BLaER1 (cell line): ENCODE measurements at regions not wholly inside any gene's neighbourhood (a gene's known extent, or its start where the extent isn't known, plus 50 kb on each side); places are given as distances from the start of the nearest gene placed in this dataset.

Source experiments
- H3K27ac ChIP-seq: shearing (Covaris generic); formaldehyde crosslinking; 2 replicates; pipeline ENCODE4 v1.8.1; 2022
- H3K27me3 ChIP-seq: shearing (Covaris generic); formaldehyde crosslinking; 2 replicates; pipeline ENCODE4 v1.8.1; 2022
- H3K36me3 ChIP-seq: shearing (Covaris generic); formaldehyde crosslinking; 2 replicates; pipeline ENCODE4 v1.8.1; 2022
- H3K4me1 ChIP-seq: shearing (Covaris generic); formaldehyde crosslinking; 2 replicates; pipeline ENCODE4 v1.8.1; 2022
- H3K4me2 ChIP-seq: shearing (Covaris generic); formaldehyde crosslinking; 2 replicates; pipeline ENCODE4 v1.8.1; 2022
- H3K4me3 ChIP-seq: shearing (Covaris generic); formaldehyde crosslinking; 2 replicates; pipeline ENCODE4 v1.8.1; 2022
- H3K9ac ChIP-seq: shearing (Covaris generic); formaldehyde crosslinking; 2 replicates; pipeline ENCODE4 v1.8.1; 2022
- H3K9me3 ChIP-seq: shearing (Covaris generic); formaldehyde crosslinking; 2 replicates; pipeline ENCODE4 v1.8.1; 2022
- H4K20me1 ChIP-seq: shearing (Covaris generic); formaldehyde crosslinking; 2 replicates; pipeline ENCODE4 v1.8.1; 2022
- Cebpa-rat ChIP-seq: shearing (Covaris generic); IDR thresholded peaks from 2 replicates; pipeline ENCODE4 v1.8.1; 2022

GRCh38 chr7:26563406-26563805 is 271.7 kb downstream of the SNX10 start:
- no peak overlapping the region for H3K4me2 ChIP-seq
- TF ChIP-seq Cebpa-rat: no peak
- H3K9me3 ChIP-seq: 0 out of 2 replicates have a peak, but pooled peaks cover 3% of the 10 kb centered on the region
- no peaks in the 10 kb centered on the region for H3K27me3 ChIP-seq
- no peaks in the 10 kb centered on the region for H3K36me3 ChIP-seq
- no peak overlapping the region for H3K9ac ChIP-seq
- no peaks in the 10 kb centered on the region for H4K20me1 ChIP-seq
- no peak overlapping the region for H3K27ac ChIP-seq
- no peak overlapping the region for H3K4me3 ChIP-seq
- H3K4me1 ChIP-seq: no peaks in the 10 kb centered on the region

DNA sequence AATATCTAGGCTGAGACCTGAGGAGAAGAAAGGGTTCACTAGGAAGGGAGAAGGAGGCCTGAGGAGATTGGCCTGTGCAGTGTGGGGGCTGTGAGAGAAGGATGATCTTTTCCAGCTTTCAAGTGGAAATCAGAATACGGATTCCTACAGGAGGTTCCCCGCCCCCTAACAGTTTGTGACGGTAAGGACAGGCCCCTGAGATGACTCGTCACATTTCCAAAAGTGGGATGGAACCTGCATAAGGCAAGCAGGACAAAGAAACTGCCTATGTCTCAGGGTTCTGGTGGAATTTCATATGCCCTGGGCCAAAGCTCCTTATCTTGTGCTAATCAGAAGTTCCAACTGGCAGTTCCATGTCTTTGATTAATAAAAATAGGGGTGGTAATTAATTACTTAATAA is 275.6 kb downstream of the SNX10 start:
- TF ChIP-seq Cebpa-rat: no peak
- H3K9ac ChIP-seq: no peak overlapping the region
- no peaks in the 10 kb centered on the region for H3K36me3 ChIP-seq
- no peaks in the 10 kb centered on the region for H3K4me1 ChIP-seq
- no peak overlapping the region for H3K4me2 ChIP-seq
- no peaks in the 10 kb centered on the region for H3K27me3 ChIP-seq
- no peaks in the 10 kb centered on the region for H4K20me1 ChIP-seq
- H3K9me3 ChIP-seq: 0 out of 2 replicates have a peak, but pooled peaks cover 3% of the 10 kb centered on the region
- no peak overlapping the region for H3K4me3 ChIP-seq
- no peak overlapping the region for H3K27ac ChIP-seq

- no peak overlapping the region for H3K9ac ChIP-seq
- H3K9me3 ChIP-seq: no peaks in the 10 kb centered on the region
- no peaks in the 10 kb centered on the region for H3K36me3 ChIP-seq
- no peak overlapping the region for H3K27ac ChIP-seq
- H3K27me3 ChIP-seq: no peaks in the 10 kb centered on the region
- no peak for TF ChIP-seq Cebpa-rat
- no peak overlapping the region for H3K4me3 ChIP-seq
- H4K20me1 ChIP-seq: no peaks in the 10 kb centered on the region
- no peaks in the 10 kb centered on the region for H3K4me1 ChIP-seq
- H3K4me2 ChIP-seq: no peak overlapping the region
Observed at GRCh38 chr7:26574476-26574875, 282.8 kb downstream of the SNX10 start.

DNA sequence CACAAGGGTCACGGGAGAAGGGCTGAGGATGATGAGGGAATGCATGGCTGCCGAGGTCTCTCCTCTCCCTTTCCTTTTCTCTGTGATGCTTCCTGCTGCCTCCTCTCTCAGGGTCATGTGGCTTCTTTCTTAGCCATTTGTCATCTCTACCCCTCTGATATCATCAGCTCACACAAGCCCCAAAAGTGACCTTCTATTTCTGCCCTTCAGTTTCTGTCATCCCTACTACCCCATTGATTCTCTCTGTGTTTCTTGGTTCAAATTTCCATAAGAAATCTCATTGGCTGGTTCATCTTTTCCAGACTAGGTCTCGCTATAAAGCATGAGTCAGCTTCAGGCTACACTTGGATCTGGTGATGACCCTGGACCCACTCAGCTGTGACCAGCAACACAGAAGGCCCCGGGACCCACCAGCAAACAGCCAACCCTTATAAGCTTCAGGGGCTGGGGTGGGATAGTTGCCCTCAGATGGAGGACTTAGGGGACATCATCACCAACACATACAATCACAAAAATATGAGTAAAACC is 284.3 kb downstream of the SKAP2 start:
- Histone ChIP-seq H3K27ac (no peak overlapping the region), H3K9ac (no peak overlapping the region), H3K4me3 (no peak overlapping the region), H4K20me1 (no peaks in the 10 kb centered on the region), H3K27me3 (no peaks in the 10 kb centered on the region), H3K4me2 (no peak overlapping the region), H3K9me3 (no peaks in the 10 kb centered on the region), H3K4me1 (no peaks in the 10 kb centered on the region), H3K36me3 (no peaks in the 10 kb centered on the region)
- TF ChIP-seq Cebpa-rat: no peak

DNA sequence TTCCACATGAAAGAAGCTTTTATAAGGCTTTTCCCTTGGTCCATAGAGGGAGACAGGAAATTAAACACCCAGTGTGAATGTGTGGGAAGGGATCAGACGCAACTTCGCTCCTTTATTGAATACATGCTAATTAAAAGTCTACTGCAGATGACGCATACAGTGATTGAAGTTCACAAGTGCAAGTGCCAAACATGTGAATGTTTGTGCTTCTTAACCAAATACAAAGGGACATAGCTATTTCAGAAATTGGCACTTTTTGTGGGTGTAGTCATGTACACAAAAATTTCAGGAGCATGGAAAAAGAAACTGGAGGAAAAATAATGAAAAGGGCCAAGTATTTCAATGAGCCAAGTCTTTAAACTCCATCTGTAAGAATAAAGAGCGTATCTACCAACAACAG is 283.7 kb downstream of the SKAP2 start:
- H3K9ac ChIP-seq: no peak overlapping the region
- no peak overlapping the region for H3K27ac ChIP-seq
- no peak for TF ChIP-seq Cebpa-rat
- no peaks in the 10 kb centered on the region for H3K4me1 ChIP-seq
- H3K4me3 ChIP-seq: no peak overlapping the region
- H4K20me1 ChIP-seq: no peaks in the 10 kb centered on the region
- no peaks in the 10 kb centered on the region for H3K27me3 ChIP-seq
- H3K36me3 ChIP-seq: no peaks in the 10 kb centered on the region
- H3K4me2 ChIP-seq: no peak overlapping the region
- H3K9me3 ChIP-seq: no peaks in the 10 kb centered on the region

GRCh38 chr7:26583094-26583648 is 281.2 kb downstream of the SKAP2 start:
- no peaks in the 10 kb centered on the region for H4K20me1 ChIP-seq
- H3K4me1 ChIP-seq: peaks cover 12% of the 10 kb centered on the region
- H3K36me3 ChIP-seq: no peaks in the 10 kb centered on the region
- no peak for TF ChIP-seq Cebpa-rat
- no peaks in the 10 kb centered on the region for H3K9me3 ChIP-seq
- H3K9ac ChIP-seq: no peak overlapping the region
- no peak overlapping the region for H3K4me2 ChIP-seq
- H3K4me3 ChIP-seq: no peak overlapping the region
- no peak overlapping the region for H3K27ac ChIP-seq
- no peaks in the 10 kb centered on the region for H3K27me3 ChIP-seq

DNA sequence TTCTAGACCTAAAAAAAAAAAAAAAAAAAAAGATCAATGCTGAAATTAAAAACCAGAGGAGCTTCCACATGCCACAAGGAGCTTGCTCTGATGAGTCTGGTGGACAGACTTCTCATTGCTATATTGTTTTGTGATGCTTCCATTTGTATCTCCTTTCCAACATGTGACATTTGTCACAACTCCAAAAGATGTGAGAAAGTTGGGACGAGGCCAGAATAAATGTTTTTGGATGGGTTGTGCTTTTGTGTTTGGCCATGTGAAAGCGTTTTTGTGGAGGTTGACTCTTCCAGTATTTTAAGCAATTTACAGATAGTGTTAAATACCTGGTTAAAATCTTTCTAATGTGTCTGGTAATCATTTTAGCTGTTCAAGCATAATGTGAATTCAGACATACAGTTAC is 280.1 kb downstream of the SKAP2 start:
- TF ChIP-seq Cebpa-rat: no peak
- Histone ChIP-seq H3K4me1 (peaks cover 15% of the 10 kb centered on the region), H3K4me2 (no peak overlapping the region), H3K27ac (no peak overlapping the region), H3K4me3 (no peak overlapping the region), H3K9me3 (no peaks in the 10 kb centered on the region), H3K27me3 (no peaks in the 10 kb centered on the region), H3K36me3 (no peaks in the 10 kb centered on the region), H3K9ac (no peak overlapping the region), H4K20me1 (no peaks in the 10 kb centered on the region)

GRCh38 chr7:26584987-26585665 is 279.3 kb downstream of the SKAP2 start:
- Histone ChIP-seq H3K9ac (no peak overlapping the region), H3K27me3 (no peaks in the 10 kb centered on the region), H3K27ac (no peak overlapping the region), H3K4me1 (peaks cover 23% of the 10 kb centered on the region), H3K36me3 (no peaks in the 10 kb centered on the region), H3K4me2 (no peak overlapping the region), H4K20me1 (no peaks in the 10 kb centered on the region), H3K4me3 (no peak overlapping the region), H3K9me3 (no peaks in the 10 kb centered on the region)
- TF ChIP-seq Cebpa-rat: no peak

GRCh38 chr7:26587536-26587935 is 276.9 kb downstream of the SKAP2 start:
- no peaks in the 10 kb centered on the region for H4K20me1 ChIP-seq
- H3K27ac ChIP-seq: no peak overlapping the region
- peaks cover 24% of the 10 kb centered on the region for H3K4me1 ChIP-seq
- no peaks in the 10 kb centered on the region for H3K27me3 ChIP-seq
- H3K4me2 ChIP-seq: peak overlapping the region; percentile 47
- H3K36me3 ChIP-seq: no peaks in the 10 kb centered on the region
- no peak overlapping the region for H3K4me3 ChIP-seq
- TF ChIP-seq Cebpa-rat: no peak
- no peaks in the 10 kb centered on the region for H3K9me3 ChIP-seq
- H3K9ac ChIP-seq: no peak overlapping the region

- Histone ChIP-seq H3K4me3 (no peak overlapping the region), H3K9ac (no peak overlapping the region), H4K20me1 (no peaks in the 10 kb centered on the region), H3K9me3 (no peaks in the 10 kb centered on the region), H3K4me1 (peaks cover 24% of the 10 kb centered on the region), H3K36me3 (no peaks in the 10 kb centered on the region), H3K27me3 (no peaks in the 10 kb centered on the region), H3K27ac (no peak overlapping the region), H3K4me2 (no peak overlapping the region; the same call in 1 of the 2 replicates)
- no peak for TF ChIP-seq Cebpa-rat
Observed at GRCh38 chr7:26588511-26588910, 275.9 kb downstream of the SKAP2 start.
